GM18858 (cell line): ENCODE measurements at regions not wholly inside any gene's neighbourhood (a gene's known extent, or its start where the extent isn't known, plus 50 kb on each side); places are given as distances from the start of the nearest gene placed in this dataset.
"Not testable (repeated sequence)": the region's sequence is repeated elsewhere in the genome, so short reads cannot be mapped to it uniquely, and the experiment has no call there.

ENCODE experiments used
- ATAC-seq: cut with Tn5 transposase; IDR thresholded peaks from one replicate; pipeline ENCODE4 v1.9.1; 2021; ENCODE audit not compliant: unreplicated experiment

DNA sequence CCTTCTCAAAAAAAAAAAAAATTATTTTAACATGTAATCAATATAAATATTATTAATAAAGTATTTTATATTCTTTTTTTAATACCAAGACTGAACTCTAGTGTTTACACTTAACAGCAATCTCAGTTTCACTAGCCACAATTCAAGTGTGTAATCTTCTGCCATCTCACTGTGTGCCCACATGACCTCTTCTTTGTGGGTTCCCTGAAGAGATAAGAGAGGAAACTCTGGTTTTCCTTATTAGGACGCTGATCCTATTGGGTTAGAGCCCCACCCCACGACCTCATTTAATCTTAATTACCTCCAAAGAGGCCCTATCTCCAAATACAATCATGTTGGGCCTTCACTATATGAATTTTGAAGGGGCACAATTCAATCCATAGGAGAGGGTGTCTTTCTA lies 177.6 kb downstream of the STK31 start:
- no peak for ATAC-seq

DNA sequence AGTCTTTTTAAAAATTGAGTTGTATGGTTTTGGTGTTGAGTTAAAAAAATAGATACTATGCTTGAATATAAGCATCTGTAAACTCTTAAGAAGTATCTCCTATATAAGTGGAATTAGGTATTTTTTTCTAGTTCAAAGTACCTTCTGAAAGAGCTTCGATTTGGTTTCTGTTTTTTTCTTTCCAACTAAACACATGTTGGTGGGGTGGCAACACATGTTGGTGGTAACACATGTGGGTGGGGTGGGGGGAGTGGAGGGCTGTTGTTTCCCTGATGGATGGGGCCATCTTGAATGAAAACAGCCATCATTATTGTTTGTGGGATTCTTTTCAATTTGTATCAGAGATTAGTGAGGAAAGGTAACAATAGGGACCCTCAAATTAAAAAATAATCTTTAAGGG lies 178.9 kb downstream of the STK31 start:
- no peak for ATAC-seq

DNA sequence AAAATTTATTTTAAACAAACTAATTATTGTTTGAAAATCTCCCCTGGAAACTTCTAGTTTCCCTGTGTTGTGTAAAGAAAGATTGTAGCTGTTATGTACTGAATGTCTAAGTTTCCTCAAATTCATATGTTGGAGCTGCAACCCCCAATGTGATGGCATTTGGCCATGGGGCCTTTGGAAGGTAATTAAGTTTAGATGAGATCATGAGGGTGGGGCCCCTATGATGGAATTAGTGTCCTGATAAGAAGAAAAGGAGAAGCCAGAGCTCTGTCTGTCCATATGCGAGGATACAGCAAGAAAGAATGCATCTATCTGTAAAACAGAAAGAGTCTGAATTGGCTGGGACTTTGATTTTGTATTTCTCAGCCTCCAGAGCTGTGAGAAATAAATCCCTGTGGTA lies 179.5 kb downstream of the STK31 start:
- no peak for ATAC-seq

DNA sequence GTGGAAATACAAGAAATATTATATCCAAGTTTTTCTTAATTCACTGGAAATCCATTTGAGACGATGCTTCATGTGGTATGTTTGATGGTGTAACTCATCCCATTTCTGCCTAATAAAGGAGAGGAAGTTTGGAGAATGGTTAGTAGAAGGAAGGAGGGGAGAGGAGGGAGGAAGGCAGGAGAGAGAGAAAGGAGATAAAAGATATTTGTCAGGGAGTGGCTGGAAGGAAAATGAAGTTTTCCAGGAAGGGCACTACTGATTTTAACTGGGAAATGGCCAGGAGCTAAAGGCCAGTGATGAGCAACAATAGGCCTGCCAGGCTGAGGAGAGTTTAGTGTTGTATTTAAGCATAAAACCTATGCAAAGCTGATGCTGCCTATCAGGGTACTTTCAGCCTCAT lies 182.0 kb downstream of the STK31 start:
- no peak for ATAC-seq

DNA sequence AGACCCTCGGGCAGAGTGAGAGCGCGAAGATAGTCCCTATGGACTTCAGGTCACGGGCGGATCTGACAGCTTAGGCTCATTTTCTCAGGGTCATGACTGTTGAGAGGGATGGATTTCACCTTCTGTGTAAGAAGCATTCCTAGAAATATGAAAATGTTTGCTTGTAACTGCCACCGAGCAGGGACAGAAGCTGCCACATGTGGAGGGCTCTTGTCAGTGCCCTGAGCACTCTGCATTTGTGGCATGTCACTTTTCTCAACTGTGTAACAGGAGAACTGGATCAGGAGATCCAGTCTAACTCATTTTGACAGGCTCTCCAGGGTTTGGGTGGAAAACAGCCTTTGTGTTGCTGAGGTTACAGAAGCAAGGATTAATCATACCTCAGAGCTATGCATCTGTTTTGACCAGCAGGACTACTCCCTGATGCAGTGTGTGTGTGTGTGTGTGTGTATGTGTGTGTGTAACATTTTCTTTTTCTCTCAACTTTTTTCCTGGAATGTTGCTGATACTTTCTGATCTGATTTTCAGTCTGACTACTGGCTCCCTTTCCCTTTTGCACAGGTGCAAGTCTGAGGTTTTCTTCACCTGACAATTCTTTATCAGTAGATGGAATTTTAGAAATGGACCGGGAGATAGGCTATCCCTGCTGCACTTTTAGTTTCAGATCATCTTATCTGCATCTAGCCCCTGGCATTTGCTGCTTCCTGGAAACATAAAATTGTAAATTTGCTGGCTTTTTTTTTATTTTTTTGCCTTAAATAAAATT lies 183.3 kb downstream of the STK31 start:
- no peak for ATAC-seq

DNA sequence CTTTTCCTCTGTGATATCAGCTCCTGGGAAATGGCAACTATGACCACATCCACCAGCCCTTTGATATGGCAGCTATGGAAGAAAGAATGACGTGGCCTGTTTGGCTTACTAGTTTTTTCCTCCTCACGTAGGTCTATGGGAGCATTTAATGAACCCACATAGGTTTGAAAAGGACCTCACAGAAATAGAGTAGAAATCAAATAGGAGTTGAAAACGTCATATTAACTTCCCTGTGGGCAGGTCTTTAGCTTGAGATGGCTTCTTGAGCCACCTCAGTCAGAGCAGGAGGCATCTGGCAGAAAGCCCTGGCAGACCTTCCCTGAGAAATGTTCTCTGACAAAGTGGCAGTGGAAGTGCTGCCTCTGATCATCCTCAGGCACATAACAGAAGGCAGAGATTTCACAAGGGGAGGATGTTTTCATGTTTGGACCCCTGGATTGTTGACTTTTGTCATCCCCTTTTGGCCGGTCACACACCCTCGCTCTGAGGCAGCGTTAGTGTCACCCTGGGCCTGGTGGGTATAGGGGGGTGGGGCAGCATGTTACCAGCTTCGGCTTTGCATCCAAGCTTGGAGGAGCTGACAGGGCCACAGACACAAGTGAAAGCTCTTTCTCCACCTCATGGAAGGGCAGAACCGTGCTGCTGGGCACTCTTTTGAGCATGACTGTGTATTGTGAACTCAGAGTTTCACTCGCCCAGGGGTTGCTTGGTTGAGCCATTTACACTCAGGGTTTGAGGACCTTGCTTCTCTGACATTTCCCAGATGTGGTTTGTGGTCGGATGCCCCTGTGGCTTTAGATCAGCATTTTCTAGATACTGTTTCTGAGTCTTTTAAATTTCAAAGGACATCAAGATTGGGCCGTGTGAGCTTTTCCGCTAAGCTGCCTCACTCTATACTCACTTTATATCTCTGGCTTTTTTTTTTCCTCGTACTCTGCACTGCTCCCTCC lies 184.2 kb downstream of the STK31 start:
- no peak for ATAC-seq

DNA sequence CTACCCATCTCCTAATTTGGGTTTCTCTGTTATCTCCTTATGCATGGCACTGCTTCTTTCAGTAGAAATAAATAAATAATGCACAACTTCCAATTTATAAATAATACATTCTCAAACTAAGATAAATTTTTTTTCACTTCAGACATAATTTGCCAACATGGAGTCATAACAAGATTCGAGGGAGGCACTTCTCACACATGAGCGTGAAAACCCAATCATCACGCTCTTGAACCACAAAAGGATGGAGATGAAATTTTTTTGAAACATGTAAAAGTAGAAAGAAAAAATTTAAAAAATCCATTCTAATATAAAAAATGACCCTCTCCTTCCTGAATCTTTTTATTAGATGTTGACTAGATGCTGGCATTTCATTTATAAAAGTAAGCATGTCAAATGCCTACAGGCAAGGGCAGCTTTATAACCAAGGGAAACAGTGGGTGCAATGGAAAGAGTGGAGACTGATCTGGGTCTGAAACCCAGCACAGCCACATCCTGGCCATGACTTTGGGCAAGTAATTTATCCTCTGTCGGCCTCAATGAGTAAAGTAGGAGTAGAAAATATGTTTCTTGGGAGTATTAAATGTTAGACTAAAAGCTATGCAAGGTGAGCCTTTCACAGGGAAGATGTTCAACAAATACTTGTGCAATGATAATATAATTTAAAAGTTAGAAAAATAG lies 185.0 kb downstream of the STK31 start:
- no peak for ATAC-seq

DNA sequence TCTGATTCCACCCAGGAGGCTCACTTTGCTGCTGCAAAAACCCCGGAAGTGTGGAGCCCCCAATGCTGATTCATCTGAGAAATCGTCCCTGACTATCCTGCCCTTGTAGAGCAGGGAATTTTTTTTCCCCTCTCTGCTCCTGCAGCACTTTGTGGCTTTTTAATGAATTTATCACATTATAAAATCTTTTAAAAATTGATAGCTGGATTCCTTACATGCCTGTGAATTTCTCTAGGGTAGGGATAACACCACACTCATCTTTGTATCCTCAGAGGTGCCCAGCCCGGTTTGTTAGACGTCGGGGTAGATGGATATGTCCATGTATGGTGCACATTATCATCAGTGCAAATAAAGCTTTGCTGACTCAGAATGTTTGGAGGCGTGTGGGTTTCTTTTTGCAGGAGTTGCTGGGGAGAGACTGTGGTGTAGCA lies 185.7 kb downstream of the STK31 start:
- ATAC-seq: no peak

DNA sequence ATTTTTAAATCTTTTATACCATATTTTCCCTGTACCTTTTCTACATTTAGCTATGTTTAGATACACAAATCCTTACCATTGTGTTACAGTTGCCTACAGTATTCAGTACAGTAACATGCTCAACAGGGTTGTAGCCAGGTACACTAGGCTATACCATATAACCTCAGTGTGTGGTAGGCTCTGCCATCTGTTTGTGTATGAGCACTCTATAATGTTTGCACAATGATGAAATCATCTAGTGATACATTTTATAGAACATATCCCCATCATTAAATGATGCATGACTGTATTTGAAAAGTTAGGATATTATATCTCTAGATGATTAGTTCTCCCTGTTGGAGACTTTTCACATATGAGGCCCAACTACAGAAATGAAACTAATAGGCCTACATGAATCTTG lies 188.6 kb downstream of the STK31 start:
- no peak for ATAC-seq

DNA sequence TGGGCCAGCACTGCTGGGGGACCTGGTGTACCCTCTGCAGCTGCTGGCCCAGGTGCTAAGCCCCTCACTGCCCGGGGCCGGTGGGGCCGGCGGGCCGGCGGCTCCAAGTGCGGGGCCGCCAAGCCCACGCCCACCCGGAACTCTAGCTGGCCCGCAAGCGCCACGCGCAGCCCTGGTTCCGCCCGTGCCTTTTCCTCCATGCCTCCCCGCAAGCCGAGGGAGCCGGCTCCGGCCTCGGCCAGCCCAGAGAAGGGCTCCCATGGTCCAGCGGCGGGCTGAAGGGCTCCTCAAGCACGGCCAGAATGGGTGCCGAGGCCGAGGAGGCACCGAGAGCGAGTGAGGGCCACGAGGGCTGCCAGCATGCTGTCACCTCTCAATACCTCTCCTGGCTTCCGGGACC lies 194.9 kb downstream of the STK31 start:
- not testable (repeated sequence) for ATAC-seq

DNA sequence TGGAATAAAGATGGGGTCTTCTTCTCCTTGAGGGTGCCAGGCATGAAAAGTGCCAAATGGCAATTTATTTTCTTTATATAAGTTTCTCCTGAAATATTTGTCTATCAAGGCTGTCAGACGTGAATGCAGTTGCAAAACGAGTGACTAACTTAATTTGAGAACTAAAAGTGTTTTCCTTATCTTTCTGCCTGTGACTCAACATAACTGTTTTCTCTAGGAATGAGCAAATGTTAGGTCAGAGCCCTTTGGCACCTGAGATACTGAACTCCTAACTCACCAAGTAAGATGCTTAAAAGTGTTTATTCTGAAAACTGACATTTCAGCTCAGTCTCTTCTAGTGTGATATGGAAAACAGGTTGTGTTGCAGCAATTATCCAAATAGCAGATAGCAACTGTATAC lies 197.0 kb downstream of the STK31 start:
- no peak for ATAC-seq

DNA sequence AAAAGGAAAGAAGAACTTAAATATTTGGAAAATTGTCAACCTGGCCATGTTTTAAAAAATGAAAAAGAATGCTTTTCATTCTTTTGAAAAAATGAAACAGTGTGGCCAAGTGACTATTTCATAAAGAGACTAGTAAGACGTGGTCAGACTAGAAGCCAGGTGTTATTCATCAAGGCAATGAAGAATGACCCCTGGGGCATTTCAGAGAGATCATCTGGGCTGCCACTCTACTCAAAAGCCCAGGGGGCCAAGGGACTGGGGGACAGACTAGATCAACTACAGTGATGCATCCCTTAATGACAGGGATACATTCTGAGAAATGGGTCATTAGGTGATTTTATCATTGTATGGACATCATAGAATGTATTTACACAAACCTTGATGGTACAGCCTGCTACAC lies 199.4 kb downstream of the STK31 start:
- no peak for ATAC-seq

DNA sequence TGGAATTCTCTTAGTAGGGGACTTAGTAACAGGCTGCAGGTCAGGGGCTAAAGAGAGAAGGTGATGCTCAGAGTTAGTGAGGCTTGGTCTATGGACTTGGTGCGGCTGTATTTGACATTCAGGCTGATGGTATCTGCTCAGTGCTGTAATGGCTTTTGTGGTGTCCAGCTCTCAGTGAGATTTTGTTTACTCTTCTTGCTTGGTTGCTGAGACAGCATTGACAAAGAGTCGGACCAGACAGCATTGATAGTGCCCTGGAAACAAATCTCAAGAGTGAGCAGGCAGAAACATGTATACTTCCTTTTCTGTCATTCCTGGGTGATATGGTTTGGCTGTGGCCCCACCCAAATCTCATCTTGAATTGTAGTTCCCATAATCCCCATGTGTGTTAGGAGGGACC lies 202.0 kb downstream of the STK31 start:
- ATAC-seq: no peak

DNA sequence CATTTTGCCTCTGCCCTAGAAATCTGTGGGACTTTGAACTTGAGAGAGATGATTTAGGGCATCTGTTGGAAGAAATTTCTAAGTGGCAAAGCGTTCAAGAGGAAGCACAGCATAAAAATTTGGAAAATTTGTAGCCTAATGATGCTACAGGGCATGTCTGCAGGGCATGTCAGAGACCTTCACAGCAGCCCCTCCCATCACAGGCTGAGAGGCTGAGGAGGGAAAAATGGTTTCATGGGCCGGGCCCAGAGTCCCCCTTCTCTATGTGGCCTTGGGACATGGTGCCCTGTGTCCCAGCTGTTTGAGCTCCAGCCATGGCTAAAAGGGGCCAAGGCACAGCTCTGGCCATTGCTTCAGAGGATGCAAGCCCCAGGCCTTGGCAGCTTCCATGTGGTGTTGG lies 203.0 kb downstream of the STK31 start:
- no peak for ATAC-seq

DNA sequence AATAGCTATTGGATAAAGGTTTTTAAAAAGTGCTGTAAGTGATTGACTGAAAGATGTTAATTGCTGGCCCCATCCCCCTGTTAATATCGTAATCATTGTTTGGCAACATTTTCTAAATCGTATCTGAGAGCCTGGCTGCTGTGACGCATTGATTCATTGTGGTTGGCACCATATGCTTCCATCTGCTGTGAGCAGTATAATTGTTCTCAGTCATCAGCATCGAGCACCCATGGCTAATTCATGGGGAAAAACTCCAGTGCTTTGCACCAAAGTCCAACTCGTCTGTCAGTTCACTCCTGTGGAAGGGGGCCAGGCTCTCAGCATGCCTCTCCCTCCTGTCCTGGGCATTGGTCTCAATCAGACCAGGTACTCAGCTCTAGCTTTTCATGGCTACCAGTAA lies 205.2 kb downstream of the STK31 start:
- no peak for ATAC-seq

DNA sequence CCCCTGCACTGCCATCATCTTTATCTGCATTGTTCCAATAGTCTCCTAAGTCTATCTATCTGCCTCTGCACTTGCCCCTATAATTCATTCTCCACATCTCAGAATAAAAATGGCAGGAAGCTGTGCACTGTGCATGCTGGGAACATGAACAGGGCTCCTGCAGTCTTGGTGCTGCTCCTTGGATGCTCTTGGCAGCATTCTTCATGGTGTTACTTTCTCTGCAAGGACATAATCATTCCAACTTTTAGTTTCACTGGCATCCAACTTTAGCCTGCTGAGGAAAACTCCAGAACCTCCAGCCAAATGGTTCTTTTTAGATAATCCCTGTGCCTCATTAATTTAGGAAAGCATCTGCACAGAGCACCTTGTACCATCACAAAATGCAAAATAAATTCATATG lies 208.3 kb downstream of the STK31 start:
- ATAC-seq: no peak

DNA sequence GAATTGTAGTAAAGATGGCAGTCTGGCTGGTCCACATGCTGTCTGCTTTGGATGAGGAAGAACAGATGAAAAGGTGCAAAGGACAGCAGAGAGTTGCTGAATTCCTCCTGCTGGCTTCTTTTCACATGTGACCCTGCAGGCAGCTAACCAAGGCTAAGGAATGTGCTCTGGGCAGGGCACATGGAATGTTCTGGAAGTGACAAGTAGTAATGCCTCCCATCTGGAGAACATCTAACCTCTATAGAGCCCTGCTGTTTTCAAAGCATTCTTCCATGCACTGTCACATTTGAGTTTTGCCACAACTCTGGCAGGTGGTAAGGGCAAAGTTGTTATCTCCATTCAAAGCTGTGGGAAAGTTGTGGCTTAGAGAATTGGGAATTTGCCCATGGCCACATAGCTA lies 208.8 kb downstream of the STK31 start:
- ATAC-seq: no peak

DNA sequence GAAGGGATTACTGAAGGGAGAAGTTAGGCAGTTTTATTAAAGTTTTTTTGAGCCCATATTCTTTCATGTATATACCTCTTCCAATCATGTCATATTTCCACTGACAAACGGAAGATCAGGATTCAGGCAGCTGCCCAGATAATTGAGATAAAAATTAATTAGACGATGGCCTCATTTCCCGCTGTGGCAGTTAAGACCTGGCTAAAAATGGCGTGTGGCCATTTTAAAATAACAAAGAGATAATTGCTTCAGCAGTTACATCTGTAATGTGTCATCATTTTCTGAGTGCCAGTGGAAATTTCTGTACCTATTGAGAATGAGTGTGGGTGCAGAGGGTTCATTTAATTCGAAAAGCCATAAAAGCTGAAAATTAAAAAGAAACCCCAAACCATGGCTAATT lies 215.1 kb downstream of the STK31 start:
- no peak for ATAC-seq

DNA sequence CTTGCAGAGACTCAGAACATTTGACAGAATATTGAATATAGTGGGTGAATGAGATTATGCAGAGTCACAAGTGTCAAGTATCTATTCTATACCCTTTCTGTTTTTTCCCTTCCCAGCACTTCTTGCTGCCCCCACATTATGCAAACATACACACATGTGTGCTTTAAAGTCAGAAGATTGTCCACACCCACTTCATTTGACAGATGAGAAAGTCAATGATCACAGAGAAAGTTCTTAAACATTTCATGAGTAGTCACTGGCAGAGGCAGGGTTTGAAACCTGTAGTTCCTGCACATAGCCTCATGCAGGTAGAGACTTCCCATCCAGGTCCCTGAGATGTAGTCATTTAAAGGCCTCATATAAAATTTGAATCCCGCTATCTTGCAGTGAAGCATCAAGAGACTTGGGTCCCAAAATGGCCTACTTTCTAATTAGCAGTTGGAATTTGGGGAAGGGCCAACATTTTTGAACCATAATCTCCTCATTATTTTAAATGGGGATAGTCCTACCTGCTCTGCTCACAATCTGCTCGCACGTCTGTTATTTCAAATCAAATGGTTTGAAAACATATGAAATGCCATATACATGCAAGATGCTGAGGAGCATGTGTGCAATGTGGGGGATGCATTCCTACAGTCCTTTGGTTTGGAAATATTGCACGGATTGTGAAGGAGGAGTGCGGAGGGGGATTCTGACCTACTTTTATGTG lies 217.8 kb downstream of the STK31 start:
- ATAC-seq: no peak

DNA sequence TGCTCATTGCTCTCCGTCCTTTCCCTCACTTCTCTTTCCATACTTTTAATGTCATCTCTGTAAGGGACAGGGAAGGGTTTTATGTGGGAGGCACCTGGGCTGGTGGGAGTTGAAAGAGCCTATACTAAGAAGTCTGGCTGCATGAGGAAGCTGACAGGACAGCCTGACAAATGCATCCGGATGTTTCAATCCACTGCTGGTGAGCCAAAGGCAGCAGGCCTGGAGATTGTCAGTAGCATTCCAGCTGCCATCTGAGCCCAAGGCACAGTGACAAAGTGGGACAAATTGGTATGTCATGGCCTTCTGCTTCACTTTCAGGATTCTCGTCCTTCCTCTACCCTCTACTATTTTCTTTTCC lies 218.4 kb downstream of the STK31 start:
- no peak for ATAC-seq

DNA sequence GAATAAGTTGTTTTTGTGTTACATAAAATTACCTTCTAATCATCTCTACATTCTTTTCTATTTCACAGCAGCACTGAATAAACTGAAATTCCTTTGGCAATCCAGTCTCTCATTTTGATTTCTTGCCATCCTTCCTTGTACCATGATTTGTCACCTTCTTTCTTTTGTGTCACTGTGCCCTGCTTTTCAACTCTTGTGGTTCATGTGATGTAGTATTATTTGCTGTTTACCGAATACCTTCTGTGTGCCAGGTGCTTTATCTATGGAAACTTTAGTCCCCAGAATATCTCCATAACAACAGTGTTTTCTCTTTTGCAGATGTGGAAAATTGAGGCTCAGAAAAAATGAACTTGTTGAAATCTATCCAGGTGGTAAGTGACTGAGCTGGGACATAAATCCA lies 220.3 kb downstream of the STK31 start:
- ATAC-seq: no peak
